H1 (cell line): ENCODE measurements at regions not wholly inside any gene's neighbourhood (a gene's known extent, or its start where the extent isn't known, plus 50 kb on each side); places are given as distances from the start of the nearest gene placed in this dataset.

Experiments
- CTCF ChIA-PET: fragments of 300-600 bp; sonication (Branson Sonifier 250); formaldehyde crosslinking; loops from one replicate; lab custom pipeline; 2021; ENCODE audit not compliant: partially characterized antibody; lab: Charles Lee
- POLR2A ChIA-PET: fragments of 300-600 bp; sonication (Branson Sonifier 250); formaldehyde crosslinking; loops from one replicate; lab custom pipeline; 2021; ENCODE audit warnings: inconsistent platforms; ENCODE audit not compliant: partially characterized antibody; lab: Charles Lee
- DNase-seq, 2 experiments: peaks; one replicate each; pipeline versions ENCODE4 v3.0.0 to v3.0.0-alpha.2; 2010 to 2022; ENCODE audit warnings: low spot score in 2 of 2, low read depth in 1 of 2, mixed read lengths in 1 of 2
- FAIRE-seq: peaks from 2 replicates; lab custom pipeline; 2011; peaks lifted over from hg19 to GRCh38; lab: Jason Lieb, UNC
- H2AFZ ChIP-seq: 2 replicates; pipeline ENCODE4 v1.8.1; 2012; ENCODE audit warnings: low read length, inconsistent platforms
- H2AK5ac ChIP-seq: 2 replicates; pipeline ENCODE4 v1.6.1; 2013; ENCODE audit warnings: low read depth, low read length
- H2BK120ac ChIP-seq: replicated peaks from 2 replicates; pipeline ENCODE3; 2013; ENCODE audit warnings: low read depth, low read length, inconsistent platforms
- H2BK12ac ChIP-seq: 2 replicates; pipeline ENCODE4 v1.6.1; 2013; ENCODE audit warnings: low read depth, low read length
- H2BK15ac ChIP-seq: 2 replicates; pipeline ENCODE4 v1.6.1; 2013; ENCODE audit warnings: low read length
- H2BK20ac ChIP-seq: 2 replicates; pipeline ENCODE4 v1.6.1; 2013; ENCODE audit warnings: low read length
- H2BK5ac ChIP-seq: 2 replicates; pipeline ENCODE4 v1.6.1; 2013; ENCODE audit warnings: low read depth, low read length
- H3K14ac ChIP-seq: 2 replicates; pipeline ENCODE4 v1.6.1; 2013; ENCODE audit warnings: inconsistent platforms; ENCODE audit not compliant: insufficient read length
- H3K18ac ChIP-seq: 2 replicates; pipeline ENCODE4 v1.6.1; 2013; ENCODE audit warnings: low read length; ENCODE audit errors: extremely low read depth
- H3K23ac ChIP-seq: 2 replicates; pipeline ENCODE4 v1.6.1; 2013; ENCODE audit warnings: inconsistent platforms; ENCODE audit not compliant: insufficient read length
- H3K23me2 ChIP-seq: 2 replicates; pipeline ENCODE4 v1.6.1; 2013; ENCODE audit warnings: low read depth, low read length
- H3K27ac ChIP-seq: 2 replicates; pipeline ENCODE4 v1.6.1; 2011; ENCODE audit warnings: low read depth, low read length, inconsistent platforms
- H3K27me3 ChIP-seq, 4 experiments: replicated peaks in 1 of 4; 1 replicate in 1 of 4; 2 replicates in 3 of 4; pipeline versions ENCODE4 v1.6.1 to v1.8.1; 2011 to 2013; ENCODE audit warnings: low read length in 3 of 4, mild to moderate bottlenecking in 3 of 4, inconsistent platforms in 2 of 4, mixed read lengths in 2 of 4, moderate library complexity in 1 of 4; ENCODE audit not compliant: control insufficient read depth in 3 of 4, insufficient read depth in 3 of 4; ENCODE audit errors: extremely low read depth in 1 of 4
- H3K36me3 ChIP-seq, 4 experiments: 2 replicates each; pipeline versions ENCODE4 v1.6.1 to v1.8.1; 2011 to 2013; ENCODE audit warnings: mild to moderate bottlenecking in 4 of 4, low read length in 3 of 4, moderate library complexity in 2 of 4, control low read depth in 1 of 4, inconsistent platforms in 1 of 4; ENCODE audit not compliant: insufficient read depth in 4 of 4, control insufficient read depth in 2 of 4
- H3K4ac ChIP-seq: replicated peaks from 2 replicates; pipeline ENCODE3; 2013; ENCODE audit warnings: low read length, low read depth, mixed read lengths, inconsistent platforms; ENCODE audit not compliant: insufficient read length
- H3K4me1 ChIP-seq, 4 experiments: replicated peaks in 1 of 4; 1 replicate in 1 of 4; 2 replicates in 3 of 4; pipeline versions ENCODE4 v1.6.1 to v1.8.1; 2011 to 2013; ENCODE audit warnings: low read length in 3 of 4, inconsistent platforms in 2 of 4, mixed read lengths in 1 of 4; ENCODE audit not compliant: insufficient read depth in 4 of 4, control insufficient read depth in 3 of 4
- H3K4me2 ChIP-seq, 2 experiments: 2 replicates each; pipeline versions ENCODE4 v1.6.1 to v1.8.1; 2011 to 2013; ENCODE audit warnings: low read depth in 2 of 2, low read length in 2 of 2, control low read depth in 1 of 2, inconsistent platforms in 1 of 2, mild to moderate bottlenecking in 1 of 2; ENCODE audit not compliant: insufficient read depth in 1 of 2
- H3K4me3 ChIP-seq, 4 experiments: fragments of 200-600, 300-600 bp in 1 of 4; sonication (generic), shearing (Covaris generic), sonication (Bioruptor Twin) in 1 of 4; 2 replicates each; pipeline versions ENCODE4 v1.5.1 to v1.8.1; 2011 to 2016; ENCODE audit warnings: low read length in 4 of 4, low read depth in 3 of 4, control low read depth in 2 of 4, inconsistent platforms in 2 of 4, mild to moderate bottlenecking in 2 of 4, mixed read lengths in 1 of 4, moderate library complexity in 1 of 4; ENCODE audit not compliant: insufficient read depth in 2 of 4; ENCODE audit errors: extremely low read depth in 1 of 4
- H3K56ac ChIP-seq: replicated peaks from 2 replicates; pipeline ENCODE3; 2013; ENCODE audit warnings: low read depth, mild to moderate bottlenecking, mixed read lengths, low read length, inconsistent platforms; ENCODE audit not compliant: insufficient read length
- H3K79me1 ChIP-seq: 2 replicates; pipeline ENCODE4 v1.6.1; 2013; ENCODE audit warnings: low read depth, low read length, control low read depth
- H3K79me2 ChIP-seq, 2 experiments: 2 replicates each; pipeline versions ENCODE4 v1.6.1 to v1.8.1; 2012 to 2013; ENCODE audit warnings: low read length in 2 of 2, mild to moderate bottlenecking in 2 of 2, inconsistent platforms in 1 of 2; ENCODE audit not compliant: insufficient read depth in 2 of 2, control insufficient read depth in 1 of 2
- H3K9ac ChIP-seq, 4 experiments: replicated peaks in 1 of 4; 1 replicate in 1 of 4; 2 replicates in 3 of 4; pipeline versions ENCODE4 v1.6.1 to v1.8.1; 2011 to 2013; ENCODE audit warnings: low read depth in 3 of 4, low read length in 3 of 4, control low read depth in 2 of 4, mild to moderate bottlenecking in 2 of 4, moderate library complexity in 2 of 4, inconsistent platforms in 1 of 4; ENCODE audit errors: extremely low read depth in 1 of 4
- H3K9me3 ChIP-seq, 2 experiments: 2 replicates each; pipeline versions ENCODE4 v1.6.1 to v1.8.1; 2012 to 2013; ENCODE audit warnings: mild to moderate bottlenecking in 2 of 2, moderate library complexity in 2 of 2, control low read depth in 1 of 2, inconsistent platforms in 1 of 2, low read depth in 1 of 2, low read length in 1 of 2, mixed read lengths in 1 of 2; ENCODE audit not compliant: insufficient read depth in 2 of 2
- H4K20me1 ChIP-seq, 2 experiments: replicated peaks in 1 of 2; 2 replicates each; pipeline versions ENCODE3 to v1.8.1; 2011 to 2013; ENCODE audit warnings: inconsistent platforms in 2 of 2, low read length in 2 of 2, mild to moderate bottlenecking in 1 of 2; ENCODE audit not compliant: insufficient read depth in 2 of 2, control insufficient read depth in 1 of 2
- H4K5ac ChIP-seq: 2 replicates; pipeline ENCODE4 v1.6.1; 2013; ENCODE audit warnings: low read length, low read depth, mixed read lengths, inconsistent platforms; ENCODE audit not compliant: insufficient read length
- H4K8ac ChIP-seq: 2 replicates; pipeline ENCODE4 v1.8.0; 2013; ENCODE audit warnings: mild to moderate bottlenecking, moderate library complexity, low read length, inconsistent platforms; ENCODE audit not compliant: insufficient read depth; ENCODE audit errors: extremely low read depth
- H4K91ac ChIP-seq: replicated peaks from 2 replicates; pipeline ENCODE3; 2013; ENCODE audit warnings: low read length, mixed read lengths, inconsistent platforms; ENCODE audit not compliant: insufficient read length
- BRCA1 ChIP-seq: IDR thresholded peaks from 2 replicates; pipeline ENCODE4 v1.6.1; 2012; ENCODE audit warnings: low read depth, low read length, improper control_type of control experiment
- CEBPB ChIP-seq: IDR thresholded peaks from 2 replicates; pipeline ENCODE4 v1.6.1; 2012; ENCODE audit warnings: low read depth, low read length
- CHD2 ChIP-seq: IDR thresholded peaks from 2 replicates; pipeline ENCODE4 v1.6.1; 2012; ENCODE audit warnings: low read length, improper control_type of control experiment
- EZH2 ChIP-seq: fragments of 200-600 bp; sonication (generic); IDR thresholded peaks from 2 replicates; pipeline ENCODE4 v1.7.1; 2012; ENCODE audit warnings: low read depth, mild to moderate bottlenecking, moderate library complexity, low read length, inconsistent platforms; ENCODE audit not compliant: severe bottlenecking
- GABPA ChIP-seq: IDR thresholded peaks from 2 replicates; pipeline ENCODE4 v1.6.1; 2011; ENCODE audit warnings: mild to moderate bottlenecking, low read length, moderate library complexity, borderline replicate concordance; ENCODE audit not compliant: insufficient read depth
- KDM4A ChIP-seq: IDR thresholded peaks from one replicate; pipeline ENCODE4 v1.7.1; 2012; ENCODE audit warnings: low read depth, mild to moderate bottlenecking, moderate library complexity, low read length, inconsistent platforms; ENCODE audit not compliant: severe bottlenecking
- POLR2A ChIP-seq, 2 experiments: IDR thresholded peaks; 1 replicate in 1 of 2; 2 replicates in 1 of 2; pipeline ENCODE4 v1.6.1; 2011; ENCODE audit warnings: low read depth in 2 of 2, low read length in 2 of 2, mild to moderate bottlenecking in 2 of 2; ENCODE audit errors: control extremely low read depth in 1 of 2
- SP1 ChIP-seq: IDR thresholded peaks from 2 replicates; pipeline ENCODE4 v1.6.1; 2011; ENCODE audit warnings: low read depth, low read length
- SP4 ChIP-seq: IDR thresholded peaks from 2 replicates; pipeline ENCODE4 v1.6.1; 2012; ENCODE audit warnings: low read length, inconsistent platforms
- SRF ChIP-seq: IDR thresholded peaks from 2 replicates; pipeline ENCODE4 v1.6.1; 2011; ENCODE audit warnings: mild to moderate bottlenecking, low read depth, low read length, moderate library complexity
- SUZ12 ChIP-seq: fragments of 200-600 bp; sonication (generic); IDR thresholded peaks from 2 replicates; pipeline ENCODE4 v1.6.1; 2012; ENCODE audit warnings: mild to moderate bottlenecking, inconsistent platforms, low read length, moderate library complexity, mixed read lengths
- TEAD4 ChIP-seq: IDR thresholded peaks from 2 replicates; pipeline ENCODE4 v1.6.1; 2012; ENCODE audit warnings: low read depth, low read length, inconsistent platforms, mixed read lengths
- WGBS, 2 experiments: shearing (Covaris generic) in 1 of 2; methylation state at CpG; one replicate each; pipeline versions ENCODE4 v1.1.6 to v1.1.7; 2013 to 2015; ENCODE audit warnings: low lambda C conversion rate in 2 of 2, mixed read lengths in 2 of 2, inconsistent platforms in 1 of 2, low coverage in 1 of 2, missing lambda C conversion rate in 1 of 2; ENCODE audit not compliant: insufficient replicate concordance in 2 of 2, insufficient coverage in 1 of 2, insufficient read length in 1 of 2; ENCODE audit errors: extremely low coverage in 1 of 2, missing lambda C conversion rate in 1 of 2; 5-methylcytosine and 5-hydroxymethylcytosine counted together
- TF ChIP-seq, protein P1 (sequence below): IDR thresholded peaks from 2 replicates; pipeline ENCODE4 v1.6.1; 2011; ENCODE audit warnings: low read length, improper control_type of control experiment

DNA sequence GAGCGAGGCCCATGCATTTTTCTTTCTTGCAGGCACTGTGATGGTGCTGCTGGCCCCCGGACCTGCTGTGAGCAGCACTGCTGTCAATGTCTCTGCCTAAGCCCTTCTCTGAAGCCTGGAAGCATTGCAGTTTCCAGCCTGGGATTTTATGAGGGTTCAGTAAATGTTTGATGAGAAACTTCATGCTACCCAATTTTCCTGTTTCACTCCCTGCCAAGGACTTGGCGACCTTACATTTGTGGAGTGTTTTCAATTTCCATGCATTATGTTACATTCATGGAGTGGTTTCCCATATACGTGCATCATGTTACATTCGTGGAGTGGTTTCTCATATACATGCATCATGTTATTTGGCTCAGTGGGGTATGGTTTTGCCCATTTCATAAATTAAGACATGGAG lies 90.7 kb upstream of the PTCH1 start:
- Histone ChIP-seq H2BK15ac (no peak overlapping the region), H4K20me1 (no peaks in the 10 kb centered on the region), H2BK20ac (no peak overlapping the region), H3K4me1 (peaks cover 0 to 10% (median 3%) of the 10 kb centered on the region in 4 experiments; a peak in 6 of 7 replicates), H2AK5ac (no peak overlapping the region), H4K8ac (no peak overlapping the region), H3K56ac (no peak overlapping the region), H3K23ac (no peak overlapping the region), H2BK12ac (no peak overlapping the region), H3K79me2 (no peaks in the 10 kb centered on the region), H3K27me3 (no peaks in the 10 kb centered on the region; a peak in 1 of 7 replicates), H3K4me3 (no peak overlapping the region), H3K36me3 (no peaks in the 10 kb centered on the region), H3K27ac (no peak overlapping the region), H3K79me1 (no peaks in the 10 kb centered on the region), H3K4ac (no peak overlapping the region), H2BK120ac (no peak overlapping the region), H3K4me2 (no peak overlapping the region), H3K18ac (no peak overlapping the region), H2BK5ac (no peak overlapping the region), H4K91ac (no peak overlapping the region), H4K5ac (no peak overlapping the region), H3K9me3 (no peaks in the 10 kb centered on the region), H2AFZ (no peak overlapping the region), H3K9ac (no peak overlapping the region), H3K23me2 (0 out of 2 replicates have a peak, but pooled peaks cover 1% of the 10 kb centered on the region), H3K14ac (no peak overlapping the region)
- TF ChIP-seq, protein P1, sequence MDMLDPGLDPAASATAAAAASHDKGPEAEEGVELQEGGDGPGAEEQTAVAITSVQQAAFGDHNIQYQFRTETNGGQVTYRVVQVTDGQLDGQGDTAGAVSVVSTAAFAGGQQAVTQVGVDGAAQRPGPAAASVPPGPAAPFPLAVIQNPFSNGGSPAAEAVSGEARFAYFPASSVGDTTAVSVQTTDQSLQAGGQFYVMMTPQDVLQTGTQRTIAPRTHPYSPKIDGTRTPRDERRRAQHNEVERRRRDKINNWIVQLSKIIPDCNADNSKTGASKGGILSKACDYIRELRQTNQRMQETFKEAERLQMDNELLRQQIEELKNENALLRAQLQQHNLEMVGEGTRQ: no peak
- no peak for TF ChIP-seq CHD2
- TF ChIP-seq TEAD4: no peak
- TF ChIP-seq CEBPB: no peak
- TF ChIP-seq SP4: no peak
- TF ChIP-seq BRCA1: no peak
- TF ChIP-seq POLR2A (IDR thresholded peaks at IDR 0.05; ENCODE audit: control extremely low read depth in 1 of 2, low read depth in 2 of 2, low read length in 2 of 2): no peak
- no peak for TF ChIP-seq SP1
- no peak for TF ChIP-seq GABPA
- no peak for TF ChIP-seq KDM4A
- no peak for TF ChIP-seq SUZ12
- no peak for TF ChIP-seq SRF
- TF ChIP-seq EZH2: no peak
- ChIA-PET CTCF (interaction anchor here (0.6 to 1.3 kb wide), 2 partner anchors 129 to 165 kb away, joined by 4 to 5 read pairs; no protein-coding TSS in a partner anchor), POLR2A (interaction anchor here (0.9 kb wide), 1 partner anchor 10 kb away, joined by 3 read pairs; no protein-coding TSS in a partner anchor)
- 93% methylated on average over 5 of the region's 5 CpGs; no CpG with 5 or more reads in 1 of the 2 experiments for WGBS, 2 experiments
- no peak for DNase-seq
- no peak for FAIRE-seq
